CD14-positive monocyte (primary cell): ENCODE measurements at regions not wholly inside any gene's neighbourhood (a gene's known extent, or its start where the extent isn't known, plus 50 kb on each side); places are given as distances from the start of the nearest gene placed in this dataset.

Experiments
- DNase-seq, 3 donors: peaks; one replicate each; pipeline ENCODE4 v3.0.0-alpha.2; 2011 to 2022
- H2AFZ ChIP-seq: 2 replicates; pipeline ENCODE4 v1.6.0; 2012; ENCODE audit warnings: mild to moderate bottlenecking, low read depth, low read length, inconsistent platforms; ENCODE audit not compliant: insufficient read depth, poor library complexity, severe bottlenecking
- H3K27ac ChIP-seq, 2 donors: 1 replicate in 1 of 2; 2 replicates in 1 of 2; pipeline ENCODE4 v1.5.1; 2012 to 2013; ENCODE audit warnings: low read length in 2 of 2, control low read depth in 1 of 2, inconsistent platforms in 1 of 2, low read depth in 1 of 2, mild to moderate bottlenecking in 1 of 2
- H3K27me3 ChIP-seq, 2 donors: one replicate each; pipeline versions ENCODE4 v1.6.0 to v1.6.1; 2011 to 2013; ENCODE audit warnings: low read length in 2 of 2; ENCODE audit not compliant: control insufficient read depth in 2 of 2, insufficient read depth in 2 of 2
- H3K36me3 ChIP-seq, 2 donors: replicated peaks in 1 of 2; 1 replicate in 1 of 2; 2 replicates in 1 of 2; pipeline versions ENCODE4 v1.5.1 to v1.6.1; 2012 to 2013; ENCODE audit warnings: low read length in 2 of 2, control low read depth in 1 of 2, inconsistent platforms in 1 of 2, mild to moderate bottlenecking in 1 of 2; ENCODE audit not compliant: insufficient read depth in 2 of 2, control insufficient read depth in 1 of 2
- H3K4me1 ChIP-seq, 2 donors: 1 replicate in 1 of 2; 2 replicates in 1 of 2; pipeline versions ENCODE4 v1.5.1 to v1.6.1; 2012 to 2013; ENCODE audit warnings: low read length in 2 of 2, control low read depth in 1 of 2, inconsistent platforms in 1 of 2, mild to moderate bottlenecking in 1 of 2, moderate library complexity in 1 of 2; ENCODE audit not compliant: insufficient read depth in 2 of 2, control insufficient read depth in 1 of 2
- H3K4me2 ChIP-seq: replicated peaks from 2 replicates; pipeline ENCODE3; 2012; ENCODE audit warnings: low read length, moderate library complexity, mild to moderate bottlenecking; ENCODE audit not compliant: poor library complexity, severe bottlenecking; ENCODE audit errors: extremely low read depth
- H3K4me3 ChIP-seq, 3 experiments: fragments of 200-600 bp in 1 of 3; sonication (generic) in 1 of 3; replicated peaks in 1 of 3; 1 replicate in 2 of 3; 2 replicates in 1 of 3; pipeline ENCODE4 v1.5.1; 2011 to 2013; ENCODE audit warnings: low read length in 3 of 3, mild to moderate bottlenecking in 3 of 3, control low read depth in 2 of 3, low read depth in 2 of 3, inconsistent platforms in 1 of 3, moderate library complexity in 1 of 3
- H3K79me2 ChIP-seq: 2 replicates; pipeline ENCODE4 v1.6.0; 2012; ENCODE audit warnings: mild to moderate bottlenecking, control low read depth, inconsistent platforms, low read length, moderate library complexity; ENCODE audit not compliant: insufficient read depth
- H3K9ac ChIP-seq: 2 replicates; pipeline ENCODE4 v1.6.0; 2017; ENCODE audit warnings: low read length, mild to moderate bottlenecking; ENCODE audit not compliant: insufficient read depth, poor library complexity, severe bottlenecking
- H3K9me3 ChIP-seq, 2 donors: replicated peaks in 1 of 2; 1 replicate in 1 of 2; 2 replicates in 1 of 2; pipeline versions ENCODE4 v1.5.1 to v1.6.1; 2012 to 2013; ENCODE audit warnings: low read length in 2 of 2, control low read depth in 1 of 2; ENCODE audit not compliant: control insufficient read depth in 1 of 2, insufficient read depth in 1 of 2
- H4K20me1 ChIP-seq: 2 replicates; pipeline ENCODE4 v1.6.0; 2012; ENCODE audit warnings: mild to moderate bottlenecking, low read length, control low read depth, moderate library complexity; ENCODE audit not compliant: insufficient read depth
- H3K27ac Mint-ChIP-seq, 7 donors: one replicate each; pipeline ENCODE4 v1.8.0; 2020; ENCODE audit warnings: mild to moderate bottlenecking in 7 of 7, mixed read lengths in 7 of 7, moderate library complexity in 6 of 7, inconsistent platforms in 2 of 7
- H3K27me3 Mint-ChIP-seq, 3 donors: one replicate each; pipeline ENCODE4 v1.8.0; 2021 to 2022; ENCODE audit warnings: low read depth in 3 of 3, mild to moderate bottlenecking in 3 of 3, mixed read lengths in 3 of 3, moderate library complexity in 3 of 3, inconsistent platforms in 1 of 3
- H3K36me3 Mint-ChIP-seq, 2 donors: one replicate each; pipeline ENCODE4 v1.8.0; 2020; ENCODE audit warnings: mixed read lengths in 2 of 2, inconsistent platforms in 1 of 2, mild to moderate bottlenecking in 1 of 2
- H3K4me1 Mint-ChIP-seq: one replicate; pipeline ENCODE4 v1.8.0; 2020; ENCODE audit warnings: mild to moderate bottlenecking, mixed read lengths
- H3K4me3 Mint-ChIP-seq, 2 donors: one replicate each; pipeline ENCODE4 v1.8.0; 2020; ENCODE audit warnings: mild to moderate bottlenecking in 2 of 2, mixed read lengths in 2 of 2, moderate library complexity in 1 of 2
- H3K9me3 Mint-ChIP-seq, 7 donors: one replicate each; pipeline ENCODE4 v1.8.0; 2020 to 2022; ENCODE audit warnings: mixed read lengths in 7 of 7, mild to moderate bottlenecking in 6 of 7, moderate library complexity in 6 of 7, inconsistent platforms in 2 of 7
- WGBS: methylation state at CpG from one replicate; pipeline ENCODE4 v1.1.5; 2013; ENCODE audit warnings: missing lambda C conversion rate; ENCODE audit not compliant: insufficient coverage; 5-methylcytosine and 5-hydroxymethylcytosine counted together
- intact Hi-C, 2 donors: fragments of 100-400 bp; cut with micrococcal nuclease; formaldehyde crosslinking; loops; one replicate each; pipeline versions ENCODE4 v1.15.0 to v1.15.1; 2023
- TF ChIP-seq, protein P1 (sequence below): fragments of 200-600 bp; IDR thresholded peaks from one replicate; pipeline ENCODE4 v1.8.0; 2022; ENCODE audit warnings: antibody characterized with exemption, mild to moderate bottlenecking

GRCh38 chr10:120989996-120990598 lies 138.9 kb downstream of the WDR11 start:
- peaks cover 16% of the 10 kb centered on the region for H3K4me1 Mint-ChIP-seq
- no peak overlapping the region for H3K27ac ChIP-seq
- no peak overlapping the region for H3K27ac Mint-ChIP-seq
- H3K36me3 ChIP-seq = no peaks in the 10 kb centered on the region
- H2AFZ ChIP-seq = no peak overlapping the region
- no peak overlapping the region for H3K4me3 ChIP-seq
- H3K9ac ChIP-seq = no peak overlapping the region
- peaks cover 7 to 30% (median 12%) of the 10 kb centered on the region in 3 donors for H3K27me3 Mint-ChIP-seq
- 88% methylated on average over 8 of the region's 10 CpGs for WGBS
- intact Hi-C loops = no loop called here
- peaks cover 53 to 58% of the 10 kb centered on the region in 2 donors for H3K9me3 ChIP-seq
- peaks cover 3 to 14% of the 10 kb centered on the region in 2 donors for H3K27me3 ChIP-seq
- H3K4me2 ChIP-seq = no peak overlapping the region
- no peaks in the 10 kb centered on the region for H3K79me2 ChIP-seq
- no peak for DNase-seq
- H3K4me1 ChIP-seq = peaks cover 7% of the 10 kb centered on the region in 2 donors
- peaks cover 30 to 65% (median 57%) of the 10 kb centered on the region in 7 donors for H3K9me3 Mint-ChIP-seq
- peak overlapping the region in 1 of 2 donors; percentile 32 for H3K4me3 Mint-ChIP-seq
- no peaks in the 10 kb centered on the region for H4K20me1 ChIP-seq
- TF ChIP-seq, protein P1, sequence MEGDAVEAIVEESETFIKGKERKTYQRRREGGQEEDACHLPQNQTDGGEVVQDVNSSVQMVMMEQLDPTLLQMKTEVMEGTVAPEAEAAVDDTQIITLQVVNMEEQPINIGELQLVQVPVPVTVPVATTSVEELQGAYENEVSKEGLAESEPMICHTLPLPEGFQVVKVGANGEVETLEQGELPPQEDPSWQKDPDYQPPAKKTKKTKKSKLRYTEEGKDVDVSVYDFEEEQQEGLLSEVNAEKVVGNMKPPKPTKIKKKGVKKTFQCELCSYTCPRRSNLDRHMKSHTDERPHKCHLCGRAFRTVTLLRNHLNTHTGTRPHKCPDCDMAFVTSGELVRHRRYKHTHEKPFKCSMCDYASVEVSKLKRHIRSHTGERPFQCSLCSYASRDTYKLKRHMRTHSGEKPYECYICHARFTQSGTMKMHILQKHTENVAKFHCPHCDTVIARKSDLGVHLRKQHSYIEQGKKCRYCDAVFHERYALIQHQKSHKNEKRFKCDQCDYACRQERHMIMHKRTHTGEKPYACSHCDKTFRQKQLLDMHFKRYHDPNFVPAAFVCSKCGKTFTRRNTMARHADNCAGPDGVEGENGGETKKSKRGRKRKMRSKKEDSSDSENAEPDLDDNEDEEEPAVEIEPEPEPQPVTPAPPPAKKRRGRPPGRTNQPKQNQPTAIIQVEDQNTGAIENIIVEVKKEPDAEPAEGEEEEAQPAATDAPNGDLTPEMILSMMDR = no peak
- H3K36me3 Mint-ChIP-seq = no peaks in the 10 kb centered on the region

- no peak overlapping the region for H3K27ac Mint-ChIP-seq
- Histone ChIP-seq H2AFZ (no peak overlapping the region), H3K79me2 (no peaks in the 10 kb centered on the region), H3K9ac (no peak overlapping the region), H3K36me3 (no peaks in the 10 kb centered on the region), H3K27ac (no peak overlapping the region), H4K20me1 (no peaks in the 10 kb centered on the region), H3K4me1 (peaks cover 7% of the 10 kb centered on the region in 2 donors), H3K9me3 (peaks cover 50 to 55% of the 10 kb centered on the region in 2 donors), H3K4me2 (no peak overlapping the region), H3K27me3 (peaks cover 0 to 10% of the 10 kb centered on the region in 2 donors), H3K4me3 (no peak overlapping the region)
- H3K4me1 Mint-ChIP-seq = peaks cover 16% of the 10 kb centered on the region
- H3K9me3 Mint-ChIP-seq = peaks cover 30 to 65% (median 56%) of the 10 kb centered on the region in 7 donors
- H3K36me3 Mint-ChIP-seq = no peaks in the 10 kb centered on the region
- H3K27me3 Mint-ChIP-seq = peaks cover 7 to 27% (median 9%) of the 10 kb centered on the region in 3 donors
- TF ChIP-seq, protein P1 = no peak
- intact Hi-C loops = no loop called here
- no peak overlapping the region for H3K4me3 Mint-ChIP-seq
- WGBS = 100% methylated on average over 1 of the region's 2 CpGs
- DNase-seq = no peak
Observed at GRCh38 chr10:120990831-120991230, 139.7 kb downstream of the WDR11 start.
